ENCODE measurements at regions not wholly inside any gene's neighbourhood (a gene's known extent, or its start where the extent isn't known, plus 50 kb on each side); places are given as distances from the start of the nearest gene placed in this dataset.

DNA sequence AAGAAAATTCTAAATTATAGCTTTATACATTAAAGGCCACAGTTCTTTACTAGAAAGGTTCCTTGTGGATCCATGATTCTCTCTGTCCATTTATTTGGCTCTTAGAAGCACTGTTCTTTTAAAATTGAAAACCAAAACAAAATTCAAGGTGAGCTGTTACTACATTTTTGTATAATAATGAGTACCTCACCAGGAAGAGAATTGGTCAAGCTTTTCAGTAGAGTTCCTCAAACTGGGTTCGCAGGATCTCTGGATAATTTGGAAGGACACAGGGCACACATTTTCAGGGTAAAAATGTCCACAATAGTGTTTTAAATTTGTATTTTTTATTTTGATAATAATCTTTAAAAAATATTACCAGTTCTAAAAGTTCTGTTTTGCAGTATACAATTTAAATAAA is 93.0 kb downstream of the PPP1R3A start:
- TF ChIP-seq, protein P1, sequence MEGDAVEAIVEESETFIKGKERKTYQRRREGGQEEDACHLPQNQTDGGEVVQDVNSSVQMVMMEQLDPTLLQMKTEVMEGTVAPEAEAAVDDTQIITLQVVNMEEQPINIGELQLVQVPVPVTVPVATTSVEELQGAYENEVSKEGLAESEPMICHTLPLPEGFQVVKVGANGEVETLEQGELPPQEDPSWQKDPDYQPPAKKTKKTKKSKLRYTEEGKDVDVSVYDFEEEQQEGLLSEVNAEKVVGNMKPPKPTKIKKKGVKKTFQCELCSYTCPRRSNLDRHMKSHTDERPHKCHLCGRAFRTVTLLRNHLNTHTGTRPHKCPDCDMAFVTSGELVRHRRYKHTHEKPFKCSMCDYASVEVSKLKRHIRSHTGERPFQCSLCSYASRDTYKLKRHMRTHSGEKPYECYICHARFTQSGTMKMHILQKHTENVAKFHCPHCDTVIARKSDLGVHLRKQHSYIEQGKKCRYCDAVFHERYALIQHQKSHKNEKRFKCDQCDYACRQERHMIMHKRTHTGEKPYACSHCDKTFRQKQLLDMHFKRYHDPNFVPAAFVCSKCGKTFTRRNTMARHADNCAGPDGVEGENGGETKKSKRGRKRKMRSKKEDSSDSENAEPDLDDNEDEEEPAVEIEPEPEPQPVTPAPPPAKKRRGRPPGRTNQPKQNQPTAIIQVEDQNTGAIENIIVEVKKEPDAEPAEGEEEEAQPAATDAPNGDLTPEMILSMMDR (IDR thresholded peaks at IDR 0.05) = no peak
- no peak for TF ChIP-seq EP300 (IDR thresholded peaks at IDR 0.05)
- no peak for TF ChIP-seq POLR2A (IDR thresholded peaks at IDR 0.05)
- Histone ChIP-seq H3K27me3 (no peaks in the 10 kb centered on the region), H3K9me3 (no peaks in the 10 kb centered on the region), H3K36me3 (no peaks in the 10 kb centered on the region), H3K4me3 (no peak overlapping the region), H3K4me1 (peaks cover 0 to 4% (median 0%) of the 10 kb centered on the region in 4 donors), H3K27ac (no peak overlapping the region)
- DNase-seq (ENCODE audit: low spot score in 2 of 2) = no peak
- 89 to 93% methylated on average over 1 of the region's 1 CpG for WGBS, 2 donors

DNA sequence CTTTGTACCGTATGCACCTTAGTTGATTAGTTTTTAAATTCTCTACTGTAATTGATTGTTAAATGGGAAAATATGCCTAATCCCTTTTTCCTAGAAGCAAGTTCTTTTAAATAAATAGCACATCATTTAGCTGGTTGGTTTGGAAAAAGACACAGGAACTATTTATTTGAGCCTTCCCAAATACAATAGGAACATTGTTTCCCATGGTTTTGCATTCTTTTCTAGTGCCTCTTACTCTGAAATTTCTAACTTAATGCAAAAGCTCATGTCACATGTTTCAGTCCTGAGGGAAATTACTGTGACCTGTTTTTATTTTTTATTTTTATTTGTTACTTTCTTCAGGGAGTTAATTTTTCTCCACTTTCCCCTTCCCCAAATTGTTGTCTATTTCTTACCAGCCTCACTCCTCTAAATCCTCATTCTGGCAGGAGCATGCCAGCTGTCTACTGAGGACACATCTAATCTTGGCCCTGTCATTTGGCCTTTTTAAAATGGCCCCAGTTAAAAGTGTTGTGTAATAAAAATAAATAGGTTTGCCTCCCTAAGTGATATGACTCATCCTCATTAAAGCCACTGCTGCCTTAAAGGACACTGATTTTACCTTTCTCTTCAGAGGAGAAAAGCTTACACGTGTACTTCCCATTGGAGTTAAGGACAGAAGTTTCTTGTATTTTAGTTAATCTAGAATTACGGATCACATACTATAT is 94.5 kb downstream of the PPP1R3A start:
- Histone ChIP-seq H3K27ac (no peak overlapping the region), H3K4me3 (no peak overlapping the region), H3K36me3 (no peaks in the 10 kb centered on the region), H3K4me1 (peaks cover 0 to 4% (median 0%) of the 10 kb centered on the region in 4 donors), H3K27me3 (no peaks in the 10 kb centered on the region), H3K9me3 (no peaks in the 10 kb centered on the region)
- DNase-seq (ENCODE audit: low spot score in 2 of 2) = no peak
- no peak for TF ChIP-seq POLR2A (IDR thresholded peaks at IDR 0.05)
- TF ChIP-seq, protein P1 (IDR thresholded peaks at IDR 0.05) = no peak
- TF ChIP-seq EP300 (IDR thresholded peaks at IDR 0.05) = no peak
- 49 to 56% methylated on average over 3 of the region's 3 CpGs for WGBS, 2 donors

DNA sequence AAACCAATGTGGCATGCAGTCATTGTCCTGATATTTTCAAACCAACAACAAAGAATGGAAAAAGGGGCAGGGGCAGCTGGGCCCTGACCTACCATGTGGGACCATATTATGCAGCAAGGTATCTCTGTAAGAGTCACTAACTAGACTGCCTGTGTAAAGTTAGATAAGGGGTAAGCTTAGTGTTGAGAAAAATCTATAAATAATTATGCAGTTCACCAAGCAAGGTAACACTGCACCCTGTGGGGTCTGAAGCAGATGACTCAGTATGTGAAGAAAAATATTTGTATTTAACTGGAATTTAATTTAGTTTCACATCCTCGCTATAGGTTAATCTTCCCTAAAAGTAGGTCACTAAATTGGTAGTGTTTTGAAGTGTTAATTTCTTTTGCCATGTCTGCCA is 99.3 kb downstream of the PPP1R3A start:
- 83 to 94% methylated on average over 1 of the region's 1 CpG for WGBS, 2 donors
- no peak overlapping the region for H3K4me3 ChIP-seq
- no peak for TF ChIP-seq POLR2A (IDR thresholded peaks at IDR 0.05)
- no peak for TF ChIP-seq EP300 (IDR thresholded peaks at IDR 0.05)
- TF ChIP-seq, protein P1 (IDR thresholded peaks at IDR 0.05) = no peak
- no peaks in the 10 kb centered on the region for H3K27me3 ChIP-seq
- no peaks in the 10 kb centered on the region for H3K36me3 ChIP-seq
- no peak overlapping the region for H3K27ac ChIP-seq
- no peaks in the 10 kb centered on the region for H3K9me3 ChIP-seq
- H3K4me1 ChIP-seq = peaks cover 0 to 4% (median 0%) of the 10 kb centered on the region in 4 donors
- no peak for DNase-seq (ENCODE audit: low spot score in 2 of 2)

DNA sequence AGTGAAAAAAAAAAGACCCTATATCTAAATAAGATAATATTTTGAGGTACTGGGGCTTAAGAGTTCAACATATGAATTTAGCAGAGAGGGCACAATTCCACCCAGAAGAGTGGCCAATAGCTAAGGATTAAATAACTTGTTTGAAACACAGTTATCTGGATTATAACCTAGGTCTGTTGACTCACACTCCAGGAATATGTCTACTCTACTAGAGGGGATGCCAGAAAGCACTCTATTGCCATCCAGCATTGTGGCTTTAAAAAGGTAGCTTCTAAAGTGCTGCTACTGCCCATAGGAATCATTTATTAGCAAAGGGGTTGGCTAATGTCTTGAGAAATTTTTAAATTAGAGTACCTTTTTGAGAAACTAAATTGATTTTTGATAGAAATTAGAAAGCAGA is 102.2 kb downstream of the PPP1R3A start:
- Histone ChIP-seq H3K9me3 (no peaks in the 10 kb centered on the region), H3K4me3 (no peak overlapping the region), H3K4me1 (no peaks in the 10 kb centered on the region), H3K27ac (no peak overlapping the region), H3K27me3 (no peaks in the 10 kb centered on the region), H3K36me3 (no peaks in the 10 kb centered on the region)
- TF ChIP-seq, protein P1 (IDR thresholded peaks at IDR 0.05) = no peak
- no peak for DNase-seq (ENCODE audit: low spot score in 2 of 2)

DNA sequence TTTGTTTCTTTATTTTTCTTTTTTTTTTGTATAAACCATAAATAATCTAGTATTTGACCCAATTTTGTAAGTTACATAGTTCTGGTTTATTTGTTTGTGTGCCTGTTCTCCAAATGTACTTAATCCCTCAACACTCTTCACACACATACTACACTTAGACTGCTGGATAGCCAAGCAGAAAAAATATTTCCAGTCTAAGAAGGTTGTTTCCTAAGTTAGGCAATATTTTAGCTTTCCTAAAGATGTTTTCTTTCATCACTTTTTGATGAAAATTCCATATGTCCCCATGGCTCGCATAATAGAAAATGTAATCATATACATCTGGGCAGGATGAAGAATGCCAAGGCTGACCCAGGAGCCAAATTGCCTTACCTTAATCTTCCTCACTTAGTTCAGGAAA is 105.3 kb downstream of the PPP1R3A start:
- H3K36me3 ChIP-seq = no peaks in the 10 kb centered on the region
- no peak for DNase-seq (ENCODE audit: low spot score in 2 of 2)
- H3K9me3 ChIP-seq = no peaks in the 10 kb centered on the region
- H3K4me3 ChIP-seq = no peak overlapping the region
- no peak for TF ChIP-seq POLR2A (IDR thresholded peaks at IDR 0.05)
- TF ChIP-seq, protein P1 (IDR thresholded peaks at IDR 0.05) = no peak
- TF ChIP-seq EP300 (IDR thresholded peaks at IDR 0.05) = no peak
- WGBS, 2 donors = 38 to 77% methylated on average over 1 of the region's 1 CpG
- H3K27me3 ChIP-seq = no peaks in the 10 kb centered on the region
- H3K27ac ChIP-seq = no peak overlapping the region
- H3K4me1 ChIP-seq = no peaks in the 10 kb centered on the region
